ENCODE measurements at regions not wholly inside any gene's neighbourhood (a gene's known extent, or its start where the extent isn't known, plus 50 kb on each side); places are given as distances from the start of the nearest gene placed in this dataset.

GRCh38 chr16:85986931-85987749, 88.2 kb downstream of the IRF8 start:
- Histone ChIP-seq H3K36me3 (no peaks in the 10 kb centered on the region), H3K4me1 (peaks cover 0 to 10% (median 8%) of the 10 kb centered on the region in 4 donors), H3K9me3 (no peaks in the 10 kb centered on the region), H3K27me3 (peaks cover 0 to 36% (median 0%) of the 10 kb centered on the region in 3 donors), H3K4me3 (peak overlapping the region; percentile 1 to 37 (median 24)), H3K27ac (no peak overlapping the region)
- TF ChIP-seq POLR2AphosphoS5 (IDR thresholded peaks at IDR 0.05), result no peak
- TF ChIP-seq, protein P1, sequence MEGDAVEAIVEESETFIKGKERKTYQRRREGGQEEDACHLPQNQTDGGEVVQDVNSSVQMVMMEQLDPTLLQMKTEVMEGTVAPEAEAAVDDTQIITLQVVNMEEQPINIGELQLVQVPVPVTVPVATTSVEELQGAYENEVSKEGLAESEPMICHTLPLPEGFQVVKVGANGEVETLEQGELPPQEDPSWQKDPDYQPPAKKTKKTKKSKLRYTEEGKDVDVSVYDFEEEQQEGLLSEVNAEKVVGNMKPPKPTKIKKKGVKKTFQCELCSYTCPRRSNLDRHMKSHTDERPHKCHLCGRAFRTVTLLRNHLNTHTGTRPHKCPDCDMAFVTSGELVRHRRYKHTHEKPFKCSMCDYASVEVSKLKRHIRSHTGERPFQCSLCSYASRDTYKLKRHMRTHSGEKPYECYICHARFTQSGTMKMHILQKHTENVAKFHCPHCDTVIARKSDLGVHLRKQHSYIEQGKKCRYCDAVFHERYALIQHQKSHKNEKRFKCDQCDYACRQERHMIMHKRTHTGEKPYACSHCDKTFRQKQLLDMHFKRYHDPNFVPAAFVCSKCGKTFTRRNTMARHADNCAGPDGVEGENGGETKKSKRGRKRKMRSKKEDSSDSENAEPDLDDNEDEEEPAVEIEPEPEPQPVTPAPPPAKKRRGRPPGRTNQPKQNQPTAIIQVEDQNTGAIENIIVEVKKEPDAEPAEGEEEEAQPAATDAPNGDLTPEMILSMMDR (IDR thresholded peaks at IDR 0.05), result peak in 5 of 7 experiments; percentile 5 to 84 (median 42)
- TF ChIP-seq EP300 (IDR thresholded peaks at IDR 0.05), result no peak
- WGBS, 5 donors, result 32 to 51% (median 38%) methylated on average over 8 to 12 of the region's 12 CpGs
- intact Hi-C loops (cut with DNase I; ENCODE audit: low total_unique reads), result loop anchor here (5.0 kb wide), 1 partner anchor 165 kb away; no protein-coding TSS in a partner anchor
- peak in 1 of 2 donors; percentile 47 for DNase-seq

DNA sequence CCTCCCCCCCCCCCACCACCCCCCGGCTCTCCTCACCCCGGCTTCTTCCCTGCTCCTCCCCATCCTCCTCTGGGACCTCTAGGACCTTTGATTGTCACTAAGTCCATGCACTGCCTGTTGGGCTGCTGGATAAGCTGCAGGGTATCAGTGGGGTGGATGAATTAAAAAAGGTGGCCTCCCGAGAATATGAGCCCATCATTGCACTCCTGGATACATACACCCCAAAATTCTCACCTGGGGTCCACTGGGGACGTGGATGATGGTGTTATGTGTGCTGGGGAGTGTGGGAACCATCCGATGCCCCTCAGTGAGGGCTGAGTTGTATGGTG, 88.8 kb downstream of the IRF8 start:
- 36 to 47% (median 43%) methylated on average over 5 of the region's 5 CpGs for WGBS, 5 donors
- no peak for TF ChIP-seq POLR2AphosphoS5 (IDR thresholded peaks at IDR 0.05)
- no peak for TF ChIP-seq POLR2A (IDR thresholded peaks at IDR 0.05)
- TF ChIP-seq, protein P1 (IDR thresholded peaks at IDR 0.05), result peak in 3 of 7 experiments; percentile 2 to 32 (median 6)
- no peak for TF ChIP-seq EP300 (IDR thresholded peaks at IDR 0.05)
- Histone ChIP-seq H3K4me3 (no peak overlapping the region), H3K27me3 (peaks cover 0 to 38% (median 0%) of the 10 kb centered on the region in 3 donors), H3K9me3 (no peaks in the 10 kb centered on the region), H3K36me3 (no peaks in the 10 kb centered on the region), H3K27ac (no peak overlapping the region), H3K4me1 (peaks cover 0 to 10% (median 8%) of the 10 kb centered on the region in 4 donors)
- no peak for DNase-seq
- intact Hi-C loops (cut with DNase I; ENCODE audit: low total_unique reads), result loop anchor here (5.0 kb wide), 1 partner anchor 165 kb away; no protein-coding TSS in a partner anchor

DNA sequence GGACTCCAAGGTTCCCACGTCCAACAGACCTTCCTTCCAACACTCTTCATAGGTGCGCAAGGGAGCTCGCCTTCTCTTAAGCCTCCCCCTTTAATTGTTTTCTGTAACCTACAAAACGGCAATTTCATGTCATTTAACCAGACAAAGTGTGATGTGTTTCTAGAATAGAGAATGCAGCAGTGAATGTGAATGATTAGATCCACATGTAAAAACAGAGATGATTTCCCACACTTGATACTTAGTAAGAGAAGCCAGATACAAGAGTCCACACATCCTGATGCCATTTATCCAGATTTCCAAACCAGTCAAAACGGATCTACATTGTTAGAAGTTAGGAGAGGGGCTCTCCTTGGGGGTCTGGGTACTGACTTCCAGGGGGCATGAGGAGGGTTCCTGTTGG, 89.3 kb downstream of the IRF8 start:
- WGBS, 5 donors, result 73 to 85% (median 80%) methylated on average over 5 of the region's 5 CpGs
- peaks cover 0 to 36% (median 0%) of the 10 kb centered on the region in 3 donors for H3K27me3 ChIP-seq
- intact Hi-C loops (cut with DNase I; ENCODE audit: low total_unique reads), result loop anchor here (5.0 kb wide), 1 partner anchor 166 kb away; no protein-coding TSS in a partner anchor

GRCh38 chr16:85988723-85989313, 89.9 kb downstream of the IRF8 start:
- peaks cover 0 to 10% (median 8%) of the 10 kb centered on the region in 4 donors for H3K4me1 ChIP-seq
- H3K27me3 ChIP-seq, result peaks cover 0 to 37% (median 0%) of the 10 kb centered on the region in 3 donors
- intact Hi-C loops (cut with DNase I; ENCODE audit: low total_unique reads), result loop anchor here (5.0 kb wide), 1 partner anchor 167 kb away; no protein-coding TSS in a partner anchor
- H3K4me3 ChIP-seq, result no peak overlapping the region
- WGBS, 5 donors, result 66 to 82% (median 76%) methylated on average over 13 of the region's 13 CpGs
- TF ChIP-seq POLR2AphosphoS5 (IDR thresholded peaks at IDR 0.05) (no peak), POLR2A (IDR thresholded peaks at IDR 0.05) (no peak), EP300 (IDR thresholded peaks at IDR 0.05) (no peak)
- TF ChIP-seq, protein P1 (IDR thresholded peaks at IDR 0.05), result no peak
- no peaks in the 10 kb centered on the region for H3K9me3 ChIP-seq
- H3K27ac ChIP-seq, result no peak overlapping the region
- no peaks in the 10 kb centered on the region for H3K36me3 ChIP-seq
- DNase-seq, result no peak

More for the DNA sequence above, 89.3 kb downstream of the IRF8 start:
- Histone ChIP-seq H3K36me3 (no peaks in the 10 kb centered on the region), H3K4me3 (no peak overlapping the region), H3K9me3 (no peaks in the 10 kb centered on the region), H3K27ac (no peak overlapping the region), H3K4me1 (peaks cover 0 to 10% (median 8%) of the 10 kb centered on the region in 4 donors)
- DNase-seq, result no peak
- TF ChIP-seq, protein P1 (IDR thresholded peaks at IDR 0.05), result no peak
- TF ChIP-seq POLR2A (IDR thresholded peaks at IDR 0.05) (no peak), POLR2AphosphoS5 (IDR thresholded peaks at IDR 0.05) (no peak), EP300 (IDR thresholded peaks at IDR 0.05) (no peak)
